Retinal pigment epithelial cell (primary cell): ENCODE measurements at regions not wholly inside any gene's neighbourhood (a gene's known extent, or its start where the extent isn't known, plus 50 kb on each side); places are given as distances from the start of the nearest gene placed in this dataset.

Experiments
- DNase-seq: peaks from one replicate; pipeline ENCODE4 v3.0.0-alpha.2; 2010; ENCODE audit warnings: low read depth
- H3K4me3 ChIP-seq: 2 replicates; pipeline ENCODE4 v1.5.1; 2011; ENCODE audit warnings: mild to moderate bottlenecking, low read length, control low read depth, moderate library complexity
- TF ChIP-seq, protein P1 (sequence below): conservative IDR thresholded peaks from 2 replicates; pipeline ENCODE4 v1.5.1; 2011; ENCODE audit warnings: low read depth, low read length, control low read depth, inconsistent platforms

DNA sequence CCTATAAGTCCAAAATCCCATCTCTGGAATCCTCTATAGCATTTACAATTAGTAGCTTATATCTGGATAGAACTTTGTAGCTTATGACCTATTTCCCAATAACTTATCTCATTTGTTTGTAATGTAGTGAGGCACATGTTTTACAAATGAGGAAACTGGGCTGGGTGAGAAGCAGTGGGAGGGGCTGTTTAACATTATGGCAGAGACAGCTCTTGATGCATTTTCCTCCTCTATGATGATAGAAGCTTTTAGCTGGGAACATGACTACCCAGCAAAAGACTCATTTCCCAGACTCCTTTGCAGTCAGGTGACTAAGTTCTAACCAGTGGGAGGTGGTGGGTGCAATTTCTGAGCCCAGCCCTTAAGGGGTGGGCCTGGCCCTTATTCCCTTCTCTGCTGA lies 179.7 kb downstream of the TTC8 start:
- DNase-seq: no peak
- no peak overlapping the region for H3K4me3 ChIP-seq
- TF ChIP-seq, protein P1, sequence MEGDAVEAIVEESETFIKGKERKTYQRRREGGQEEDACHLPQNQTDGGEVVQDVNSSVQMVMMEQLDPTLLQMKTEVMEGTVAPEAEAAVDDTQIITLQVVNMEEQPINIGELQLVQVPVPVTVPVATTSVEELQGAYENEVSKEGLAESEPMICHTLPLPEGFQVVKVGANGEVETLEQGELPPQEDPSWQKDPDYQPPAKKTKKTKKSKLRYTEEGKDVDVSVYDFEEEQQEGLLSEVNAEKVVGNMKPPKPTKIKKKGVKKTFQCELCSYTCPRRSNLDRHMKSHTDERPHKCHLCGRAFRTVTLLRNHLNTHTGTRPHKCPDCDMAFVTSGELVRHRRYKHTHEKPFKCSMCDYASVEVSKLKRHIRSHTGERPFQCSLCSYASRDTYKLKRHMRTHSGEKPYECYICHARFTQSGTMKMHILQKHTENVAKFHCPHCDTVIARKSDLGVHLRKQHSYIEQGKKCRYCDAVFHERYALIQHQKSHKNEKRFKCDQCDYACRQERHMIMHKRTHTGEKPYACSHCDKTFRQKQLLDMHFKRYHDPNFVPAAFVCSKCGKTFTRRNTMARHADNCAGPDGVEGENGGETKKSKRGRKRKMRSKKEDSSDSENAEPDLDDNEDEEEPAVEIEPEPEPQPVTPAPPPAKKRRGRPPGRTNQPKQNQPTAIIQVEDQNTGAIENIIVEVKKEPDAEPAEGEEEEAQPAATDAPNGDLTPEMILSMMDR: no peak

DNA sequence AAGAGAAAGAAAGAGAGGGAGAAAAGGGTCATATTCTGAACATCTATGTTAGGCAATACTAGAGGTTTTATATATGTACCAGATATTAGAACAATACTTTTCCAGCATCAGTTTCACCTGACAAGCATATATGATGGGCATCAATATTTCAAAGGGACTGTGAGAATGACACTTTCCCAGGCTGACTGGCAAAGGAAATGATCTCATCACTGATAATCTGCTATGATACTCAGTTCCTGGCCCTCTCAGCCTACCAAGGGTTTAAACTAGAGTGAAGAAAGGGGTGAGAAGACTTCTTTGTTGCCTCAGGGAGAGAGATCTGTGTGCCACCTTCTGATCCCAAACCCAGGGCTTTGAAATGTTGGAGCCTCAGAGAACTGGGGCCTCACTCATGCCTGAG lies 183.5 kb downstream of the TTC8 start:
- DNase-seq: no peak
- TF ChIP-seq, protein P1: no peak

DNA sequence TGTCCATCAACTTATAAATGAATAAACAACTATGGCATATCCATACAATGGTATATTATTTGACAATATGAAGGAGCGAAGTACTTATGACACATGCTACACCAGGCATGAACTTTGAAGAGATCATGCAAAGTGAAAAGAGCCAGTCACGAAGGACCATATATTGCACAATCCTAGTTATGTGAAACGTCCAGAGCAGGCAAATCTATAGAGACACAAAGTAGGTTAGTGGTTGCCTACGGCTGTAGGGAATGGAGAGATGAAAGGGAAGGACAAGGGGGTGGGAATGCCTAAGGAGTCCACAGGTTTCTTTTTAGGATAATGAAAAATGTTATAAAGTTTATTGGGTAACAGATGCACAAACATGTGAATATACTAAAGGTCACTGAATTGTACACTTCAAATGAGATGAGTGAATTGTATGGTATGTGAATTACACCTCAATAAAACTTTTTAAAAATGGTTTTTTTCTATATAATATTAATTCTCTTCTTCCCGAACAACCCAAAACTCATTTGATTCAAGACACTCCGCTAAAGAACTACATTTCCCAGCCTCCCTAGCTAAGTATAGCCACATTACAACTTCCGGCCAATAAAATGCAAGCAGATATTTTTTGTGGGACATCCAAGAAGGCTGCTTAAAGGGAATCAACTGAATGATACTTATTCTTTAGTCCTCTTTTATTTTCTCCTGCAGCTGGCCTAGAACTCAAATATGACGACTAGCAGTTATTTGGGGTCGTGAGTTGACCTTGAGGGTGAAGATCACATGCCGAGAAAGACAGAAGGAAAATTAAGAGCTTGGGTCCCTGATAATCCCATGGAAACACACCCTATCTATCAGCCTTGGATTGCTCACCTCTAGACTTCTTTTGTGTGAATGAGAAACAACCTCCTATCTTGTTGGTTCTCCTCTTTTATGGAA lies 187.2 kb downstream of the TTC8 start:
- no peak for DNase-seq
- TF ChIP-seq, protein P1: no peak
- H3K4me3 ChIP-seq: peak overlapping the region; percentile 43

More for the DNA sequence above, 183.5 kb downstream of the TTC8 start:
- H3K4me3 ChIP-seq: no peak overlapping the region

DNA sequence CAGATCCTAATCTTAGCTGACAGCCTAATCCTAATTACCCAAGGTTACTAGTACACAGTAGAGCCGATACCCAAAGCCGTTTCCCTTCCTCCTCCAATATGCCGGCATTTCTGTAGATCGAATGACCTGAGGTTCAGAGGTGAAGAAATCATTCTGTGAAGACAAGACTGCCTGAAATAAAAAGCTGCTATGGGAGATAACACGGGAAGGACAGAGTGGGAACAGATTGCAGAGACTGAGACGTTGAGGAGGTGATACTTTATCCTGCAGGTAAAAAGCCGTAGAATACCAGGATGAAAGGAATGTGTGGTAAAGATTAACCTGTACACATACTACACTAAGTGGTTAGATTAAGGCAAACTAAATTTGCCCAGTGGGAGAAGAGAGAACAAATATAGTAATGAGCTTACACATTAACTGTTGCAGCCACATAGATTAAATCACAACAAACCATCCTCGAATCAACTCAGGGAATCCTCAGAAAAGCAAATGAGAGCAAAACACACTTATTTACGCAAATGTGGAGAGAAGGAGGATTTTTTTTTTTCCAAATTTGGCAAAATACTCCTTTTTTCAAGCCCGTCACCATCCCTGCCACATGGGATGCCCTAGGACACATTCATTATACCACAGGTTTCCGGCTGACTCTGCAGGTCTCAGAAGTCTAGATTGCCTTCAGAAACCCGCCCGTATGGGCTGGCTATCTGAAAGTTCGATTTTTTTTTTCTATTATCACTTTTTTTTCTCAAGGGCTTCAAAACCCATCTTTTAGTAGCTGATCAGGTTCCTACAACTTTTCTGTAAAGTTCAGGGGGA lies 188.0 kb downstream of the TTC8 start:
- TF ChIP-seq, protein P1: no peak
- H3K4me3 ChIP-seq: peak overlapping the region; percentile 43

DNA sequence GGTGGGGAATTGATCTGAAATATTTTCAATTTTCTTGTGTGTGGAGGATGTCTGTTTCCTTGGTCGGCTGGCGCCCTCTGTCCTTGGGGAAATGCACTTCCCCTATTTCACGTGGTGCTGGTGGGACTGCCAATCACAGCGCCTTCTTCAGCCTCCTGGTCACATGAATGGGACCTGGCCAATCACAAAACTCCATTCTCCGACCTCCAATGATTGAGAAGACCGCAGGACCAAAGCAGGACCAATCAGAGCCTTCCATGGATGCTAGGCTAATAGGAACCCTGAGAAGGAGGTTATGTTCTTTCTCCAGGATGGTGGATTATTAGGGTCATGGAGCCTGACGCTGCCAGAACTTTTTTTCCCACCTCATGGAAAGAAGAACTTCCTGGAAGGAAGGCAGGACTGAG lies 188.7 kb downstream of the TTC8 start:
- no peak for DNase-seq
- TF ChIP-seq, protein P1: peak; percentile 45
- H3K4me3 ChIP-seq: no peak overlapping the region

More for the DNA sequence above, 188.0 kb downstream of the TTC8 start:
- DNase-seq: no peak

DNA sequence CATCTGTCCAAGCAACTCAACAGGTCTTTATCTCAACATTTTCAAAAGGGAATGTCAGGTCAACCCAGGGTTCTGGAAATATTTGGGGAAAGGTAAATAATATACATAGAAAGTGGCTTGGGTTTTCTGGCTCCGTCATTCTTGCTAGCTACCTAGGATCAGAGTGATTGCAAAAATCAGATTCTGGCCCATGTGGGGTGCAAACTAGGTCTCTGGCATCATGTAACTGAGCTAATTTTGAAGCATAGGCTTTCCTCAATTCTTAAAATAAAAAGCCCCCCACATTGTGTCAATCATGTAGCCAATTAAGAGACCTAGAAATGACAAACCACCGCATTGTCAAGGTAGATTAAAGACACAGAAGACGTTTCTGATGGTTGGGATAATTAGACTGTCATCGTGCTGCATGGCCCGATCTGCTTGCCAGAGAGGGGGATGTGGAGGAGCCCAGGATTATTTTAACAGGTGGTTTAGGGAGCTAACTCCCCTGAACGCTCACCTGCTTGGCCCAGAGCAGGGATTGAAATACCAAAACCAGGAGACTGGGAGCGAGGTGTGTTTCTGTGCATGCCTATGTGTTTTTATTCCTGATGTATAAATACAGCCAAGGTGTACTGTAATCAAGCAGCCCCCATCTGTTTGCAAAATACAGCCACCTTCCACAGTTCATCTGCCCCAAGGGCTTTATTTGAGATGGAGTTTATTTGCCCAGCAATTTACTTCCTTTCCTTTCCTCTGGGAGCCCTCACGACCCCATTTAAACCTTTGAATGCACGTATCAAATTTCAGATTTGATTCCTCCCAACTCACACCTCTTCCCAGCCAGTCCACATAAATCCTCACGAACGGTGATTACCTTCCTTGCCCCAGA lies 189.5 kb downstream of the TTC8 start:
- TF ChIP-seq, protein P1: no peak
- H3K4me3 ChIP-seq: no peak overlapping the region
- DNase-seq: no peak
